HG03175 (cell line): ENCODE measurements at regions not wholly inside any gene's neighbourhood (a gene's known extent, or its start where the extent isn't known, plus 50 kb on each side); places are given as distances from the start of the nearest gene placed in this dataset.

Experiments used
- ATAC-seq: cut with Tn5 transposase; IDR thresholded peaks from one replicate; pipeline ENCODE4 v1.9.1; 2021; ENCODE audit warnings: mild to moderate bottlenecking, moderate library complexity; ENCODE audit not compliant: unreplicated experiment

DNA sequence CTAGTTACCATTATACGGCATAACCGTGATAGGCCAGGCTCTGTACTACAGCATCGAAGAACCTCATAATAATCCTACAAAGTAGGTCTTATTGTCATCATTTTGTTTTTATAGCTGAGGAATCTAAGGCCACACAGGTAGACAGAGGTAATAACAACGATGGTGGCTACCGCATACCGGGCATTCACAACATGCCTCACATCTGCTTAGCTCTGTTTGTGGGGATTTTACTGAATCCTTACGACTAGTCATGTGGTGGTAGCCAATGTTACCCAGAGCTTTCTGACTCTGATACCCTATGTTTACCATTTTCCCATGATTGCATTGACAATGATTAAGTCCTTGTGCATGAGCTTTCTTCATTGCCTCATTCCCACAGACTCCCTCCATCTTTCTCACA lies 269.4 kb downstream of the TCF7L2 start:
- no peak for ATAC-seq

DNA sequence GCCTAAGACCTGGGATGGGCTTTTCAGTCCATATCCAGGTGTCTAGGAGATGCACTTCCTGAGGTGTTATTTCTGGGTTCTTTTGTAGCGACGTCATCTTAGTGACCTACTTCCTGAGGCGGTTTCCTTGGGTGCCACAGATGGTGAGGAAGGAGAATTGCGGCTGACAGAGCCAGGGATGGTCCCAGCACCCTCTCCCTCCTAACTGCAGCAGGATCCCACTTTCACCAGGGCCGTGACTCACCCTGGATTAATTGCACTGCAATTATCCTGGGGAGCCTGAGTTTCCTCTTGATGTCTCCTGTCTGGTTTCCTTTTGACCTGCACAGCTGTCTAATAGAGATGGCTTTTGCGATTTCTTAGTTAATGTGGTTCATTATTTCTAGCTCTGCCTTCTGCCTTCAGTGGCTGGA lies 271.7 kb downstream of the TCF7L2 start:
- ATAC-seq = no peak

DNA sequence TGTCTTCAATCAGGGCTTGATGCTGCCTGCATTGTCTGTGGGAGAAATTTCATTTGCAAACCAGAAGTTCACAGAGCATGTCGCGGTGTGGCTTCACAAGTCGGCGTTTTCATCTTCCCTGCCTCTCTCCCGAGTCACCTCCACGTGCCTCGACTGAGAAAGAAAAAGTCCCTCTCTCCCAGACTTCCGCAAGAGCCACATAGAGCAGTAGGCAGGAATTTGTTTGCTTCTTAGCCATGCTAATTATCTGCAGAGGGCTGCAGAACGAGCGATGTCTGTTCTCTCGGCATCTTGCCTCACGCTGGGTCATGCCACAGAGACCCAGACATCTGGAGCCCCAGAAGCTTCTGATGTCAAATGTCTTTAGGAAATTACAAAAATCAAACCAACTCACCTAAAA lies 272.2 kb downstream of the TCF7L2 start:
- no peak for ATAC-seq

DNA sequence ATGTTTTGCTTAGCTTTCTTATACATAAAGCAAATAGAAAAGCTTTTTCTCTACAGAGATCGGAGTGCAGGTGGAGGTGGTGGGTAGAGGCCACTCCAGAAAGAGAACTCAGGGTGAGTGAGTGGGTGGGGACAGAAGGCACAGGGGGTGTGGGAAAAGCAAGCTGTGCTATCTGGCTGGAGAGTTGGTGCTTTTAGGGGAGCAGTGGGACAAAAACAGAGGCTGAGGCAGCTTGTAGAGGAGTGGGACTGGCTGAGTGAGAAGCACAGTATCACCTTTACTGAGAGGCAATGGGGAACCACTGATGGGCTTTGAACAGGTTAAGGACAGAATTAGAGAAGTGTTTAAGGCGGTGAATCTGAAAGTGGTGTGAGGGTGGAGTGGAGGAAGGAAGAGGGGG lies 275.3 kb downstream of the TCF7L2 start:
- ATAC-seq = no peak

DNA sequence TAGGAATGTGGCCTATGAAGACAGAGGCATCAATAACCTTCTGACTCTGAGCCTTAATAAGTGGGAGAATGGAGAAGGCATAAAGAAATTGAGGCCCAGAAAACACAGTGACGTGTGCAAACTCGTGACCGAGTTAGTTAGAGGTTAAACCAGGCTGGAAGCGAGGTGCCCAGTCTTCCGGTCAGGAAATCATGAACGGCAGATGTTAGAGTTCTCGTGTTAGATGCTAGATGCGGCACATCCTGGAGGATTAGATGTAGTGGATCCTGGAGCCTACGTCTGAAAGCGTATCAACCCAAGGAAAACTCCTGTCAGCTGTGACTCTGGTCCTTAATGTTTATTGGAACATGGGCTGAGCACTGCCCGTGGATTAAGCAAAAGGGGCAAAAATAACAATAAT lies 275.9 kb downstream of the TCF7L2 start:
- no peak for ATAC-seq

DNA sequence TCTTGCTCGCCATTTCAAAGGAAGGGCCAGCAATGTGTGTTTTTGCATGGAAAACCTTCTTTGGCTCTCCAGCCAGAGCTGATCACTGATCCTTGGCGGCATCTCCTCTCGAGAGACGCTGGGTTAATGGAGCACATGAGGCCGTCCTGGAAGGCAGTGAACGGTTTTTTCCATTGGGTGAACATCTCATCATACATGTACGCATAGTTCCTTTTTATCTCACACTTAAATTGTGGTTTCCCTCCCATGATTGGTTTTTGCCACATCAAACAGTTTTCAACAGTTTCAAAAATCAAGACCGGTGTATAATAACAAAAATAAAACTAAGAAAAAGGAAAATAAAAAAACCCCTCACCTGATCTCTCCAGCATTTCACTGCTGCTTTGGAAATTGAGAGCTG lies 276.4 kb downstream of the TCF7L2 start:
- ATAC-seq = no peak

DNA sequence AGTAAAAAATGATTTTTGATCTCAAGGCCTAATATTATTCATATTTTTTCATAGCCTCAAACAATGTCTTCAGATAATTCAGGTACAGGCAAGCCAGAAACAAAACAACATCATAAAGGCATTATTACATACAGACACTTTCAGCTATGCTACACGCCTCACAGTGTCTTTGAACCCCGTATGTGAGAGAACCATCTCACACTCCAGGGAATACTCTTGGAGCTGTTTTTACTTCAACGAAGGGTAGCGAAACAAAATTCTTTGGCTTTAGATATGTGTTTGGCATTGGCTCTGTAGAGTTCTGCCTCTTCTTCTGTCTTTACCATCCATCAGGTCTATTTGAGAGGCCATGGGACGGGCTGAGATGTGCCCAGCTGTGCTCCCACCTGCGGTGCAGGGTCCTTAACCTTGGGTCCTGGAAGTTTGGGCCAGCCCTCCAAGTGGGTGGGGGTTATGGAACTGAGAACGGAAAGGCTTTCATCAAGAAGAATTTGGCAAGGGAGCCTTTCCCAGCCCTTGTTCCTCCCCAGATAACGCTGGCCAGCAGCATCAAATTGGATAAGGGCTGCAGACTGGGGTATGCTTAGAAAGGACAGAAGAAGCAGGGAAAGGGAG lies 276.9 kb downstream of the TCF7L2 start:
- no peak for ATAC-seq

DNA sequence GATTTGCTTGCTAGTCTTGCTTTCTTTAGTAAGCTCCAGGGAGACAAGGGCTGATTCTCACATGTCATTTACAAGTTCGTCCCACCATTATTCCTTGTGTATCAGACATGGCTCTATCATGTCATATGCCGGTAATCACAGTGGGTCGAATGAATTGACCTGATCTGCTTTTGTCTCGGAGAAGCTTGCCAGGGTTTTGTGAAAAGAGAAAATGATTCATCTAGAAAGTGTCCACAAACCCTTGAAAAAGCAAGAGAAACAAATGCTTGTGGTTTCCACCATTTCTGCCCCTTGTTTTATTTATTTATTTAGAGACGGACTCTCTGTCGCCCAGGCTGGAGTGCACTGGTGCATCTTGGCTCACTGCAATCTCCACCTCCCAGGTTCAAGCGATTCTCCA lies 278.5 kb downstream of the TCF7L2 start:
- no peak for ATAC-seq

DNA sequence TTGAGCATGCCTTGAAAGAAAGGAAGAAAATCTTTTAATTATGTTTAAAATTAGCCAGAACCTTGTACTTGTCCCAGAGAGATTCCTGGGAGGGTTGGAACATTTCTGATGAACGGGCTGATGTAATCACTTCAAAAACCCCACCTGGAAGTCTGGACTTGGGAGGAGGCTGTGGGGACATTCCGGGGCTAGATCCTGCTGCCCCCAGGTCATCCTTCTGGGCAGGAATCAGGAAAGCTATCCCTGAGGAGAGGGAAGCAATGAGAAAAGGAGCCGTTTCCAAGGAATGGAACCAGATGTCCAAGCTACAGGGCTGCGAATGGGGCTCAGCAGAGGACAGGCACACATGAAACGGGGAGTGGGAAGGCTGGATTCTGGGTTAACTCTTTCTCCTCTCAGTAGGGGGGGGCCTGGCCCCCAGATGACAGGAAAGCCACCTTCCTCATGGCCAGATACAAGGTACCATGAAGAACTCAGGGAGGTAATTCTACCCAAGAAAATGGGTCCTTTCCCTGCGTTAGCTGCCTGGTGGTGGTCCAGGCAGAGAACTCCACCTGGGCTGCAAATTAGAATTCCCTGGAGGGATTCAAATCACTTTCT lies 280.1 kb downstream of the TCF7L2 start:
- ATAC-seq = no peak

DNA sequence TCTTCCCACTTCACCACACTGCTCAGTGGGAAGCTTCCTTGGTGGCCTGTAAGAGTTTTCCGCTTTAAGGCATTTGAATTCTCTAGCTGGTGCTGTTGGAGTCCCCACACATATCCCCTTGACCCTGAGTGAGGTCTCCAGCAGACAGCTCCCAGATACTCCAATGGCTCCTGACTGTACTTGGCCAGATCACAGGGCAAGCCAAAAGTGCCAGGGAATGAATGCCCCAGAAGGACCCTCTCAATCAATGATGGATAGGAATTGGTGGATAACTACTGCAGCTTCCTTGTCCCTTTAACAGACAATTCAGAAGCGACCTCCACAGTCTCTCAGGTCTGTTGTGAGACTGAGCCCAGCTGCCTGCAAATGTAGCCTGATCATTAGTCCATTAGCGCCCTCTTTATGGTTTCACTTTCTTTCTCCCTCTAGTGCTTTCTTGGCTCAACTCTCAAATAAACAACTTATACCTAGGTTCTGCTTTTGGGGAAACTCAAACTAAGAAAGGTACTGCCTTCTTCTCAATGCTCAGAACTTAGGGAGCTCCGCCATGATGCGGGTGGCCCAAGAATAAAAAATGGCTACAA lies 283.0 kb downstream of the TCF7L2 start:
- ATAC-seq = peak; percentile 62

DNA sequence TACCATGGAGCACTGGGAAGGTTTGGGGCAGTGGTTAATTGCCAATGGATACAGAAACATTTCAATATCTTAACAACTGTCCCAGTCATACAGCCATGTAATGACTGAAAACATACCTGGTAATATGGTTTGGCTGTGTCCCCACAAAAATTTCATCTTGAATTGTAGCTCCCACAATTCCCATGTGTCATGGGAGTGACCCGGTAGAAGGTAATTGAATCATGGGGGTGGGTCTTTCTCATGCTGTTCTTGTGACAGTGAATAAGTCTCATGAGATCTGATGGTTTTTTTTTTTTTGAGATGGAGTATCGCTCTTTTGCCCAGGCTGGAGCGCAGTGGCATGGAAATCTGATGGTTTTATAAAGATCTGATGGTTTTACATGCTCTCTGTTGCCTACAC lies 284.4 kb downstream of the TCF7L2 start:
- no peak for ATAC-seq

DNA sequence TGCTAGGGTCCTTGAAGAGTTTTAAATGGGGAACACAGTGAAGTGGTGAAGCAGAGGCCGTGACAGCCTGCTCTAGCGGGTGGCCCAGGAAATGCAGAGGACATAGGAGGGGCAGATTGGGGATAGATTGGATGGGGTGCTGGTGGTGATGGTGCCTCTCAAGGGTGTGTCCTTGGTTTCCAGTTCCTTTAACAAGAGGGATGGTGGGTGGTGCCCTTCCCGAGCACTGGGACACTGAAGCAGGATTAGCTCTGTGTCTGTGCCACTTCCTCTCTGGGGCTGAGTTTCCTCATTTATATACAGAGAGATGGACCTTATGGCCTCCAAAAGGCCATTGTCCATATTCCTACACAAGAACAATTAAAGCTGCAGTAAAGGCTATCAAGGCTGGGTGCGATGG lies 285.5 kb downstream of the TCF7L2 start:
- ATAC-seq = no peak

DNA sequence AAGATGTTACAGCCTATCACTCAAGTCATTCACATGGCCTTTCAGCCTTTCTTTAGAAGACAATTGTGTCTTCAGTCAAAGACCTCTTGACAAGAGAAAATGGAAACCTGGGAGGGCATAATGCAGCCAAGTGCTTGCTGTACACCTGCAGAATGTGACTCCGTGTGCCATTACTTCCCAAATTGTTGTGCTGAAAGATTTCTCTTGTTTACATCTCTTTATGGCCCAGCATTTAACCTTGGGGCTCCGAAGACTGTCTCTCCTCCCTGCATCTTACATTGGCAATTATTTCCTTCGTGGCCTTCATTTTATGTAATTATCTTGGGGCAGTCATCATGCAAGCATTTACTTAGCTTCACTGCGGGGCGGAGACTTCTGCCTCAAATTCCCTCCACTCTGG lies 287.0 kb downstream of the TCF7L2 start:
- ATAC-seq = no peak

DNA sequence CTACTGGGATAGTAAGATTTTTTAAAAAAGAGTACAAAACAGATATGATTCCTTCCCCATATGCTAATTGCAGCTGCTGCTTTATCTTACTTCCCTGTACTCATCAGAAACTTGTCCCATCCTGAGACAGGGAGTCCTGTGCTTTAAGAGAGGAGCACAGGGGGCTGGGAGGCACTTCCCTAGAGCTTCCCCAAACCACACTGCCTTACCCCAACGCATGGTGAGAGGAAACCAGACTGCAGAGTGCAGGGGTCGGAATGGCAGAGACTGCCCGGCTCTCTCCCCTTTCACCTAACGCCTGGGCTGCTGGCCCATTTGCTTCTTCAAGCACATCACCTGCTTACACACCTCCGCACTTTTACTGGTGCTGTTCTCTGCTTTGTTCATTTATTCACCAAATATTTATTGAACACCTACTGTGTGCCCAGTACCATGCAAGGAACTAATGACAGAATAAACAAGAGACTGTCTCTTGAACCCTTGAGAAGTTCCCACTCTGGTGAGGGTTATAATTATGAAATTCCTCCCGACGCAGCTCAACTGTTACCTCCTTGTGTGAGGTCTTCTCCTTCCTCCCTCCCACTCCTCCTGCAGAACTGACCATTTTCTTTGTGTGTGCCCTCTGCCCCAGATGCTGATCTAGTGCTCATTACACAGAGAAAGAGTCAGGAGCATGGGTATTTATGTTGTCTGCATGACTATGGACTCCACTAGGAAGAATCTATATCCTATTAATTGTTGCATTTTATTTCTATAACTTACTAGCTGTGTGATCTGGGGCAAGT lies 289.7 kb downstream of the TCF7L2 start:
- no peak for ATAC-seq

DNA sequence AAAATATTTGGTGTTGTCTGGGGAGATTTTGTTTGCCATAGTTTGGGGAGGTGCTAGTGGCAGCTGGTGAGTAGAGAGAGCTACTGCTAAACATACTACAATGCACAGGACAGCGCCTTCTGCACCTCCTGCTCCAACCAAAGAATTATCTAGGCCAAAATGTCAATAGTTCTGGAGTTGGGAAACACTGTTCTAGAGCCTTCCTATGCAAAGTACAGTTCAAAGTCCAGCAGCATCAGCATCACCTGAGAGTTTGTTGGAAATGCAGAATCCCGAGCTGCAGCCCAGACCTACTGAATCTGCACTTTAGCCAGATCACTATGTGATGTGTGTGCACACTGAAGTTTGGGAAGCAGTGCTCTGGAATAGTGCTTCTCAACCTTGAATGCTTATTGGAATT lies 290.7 kb downstream of the TCF7L2 start:
- ATAC-seq = no peak

DNA sequence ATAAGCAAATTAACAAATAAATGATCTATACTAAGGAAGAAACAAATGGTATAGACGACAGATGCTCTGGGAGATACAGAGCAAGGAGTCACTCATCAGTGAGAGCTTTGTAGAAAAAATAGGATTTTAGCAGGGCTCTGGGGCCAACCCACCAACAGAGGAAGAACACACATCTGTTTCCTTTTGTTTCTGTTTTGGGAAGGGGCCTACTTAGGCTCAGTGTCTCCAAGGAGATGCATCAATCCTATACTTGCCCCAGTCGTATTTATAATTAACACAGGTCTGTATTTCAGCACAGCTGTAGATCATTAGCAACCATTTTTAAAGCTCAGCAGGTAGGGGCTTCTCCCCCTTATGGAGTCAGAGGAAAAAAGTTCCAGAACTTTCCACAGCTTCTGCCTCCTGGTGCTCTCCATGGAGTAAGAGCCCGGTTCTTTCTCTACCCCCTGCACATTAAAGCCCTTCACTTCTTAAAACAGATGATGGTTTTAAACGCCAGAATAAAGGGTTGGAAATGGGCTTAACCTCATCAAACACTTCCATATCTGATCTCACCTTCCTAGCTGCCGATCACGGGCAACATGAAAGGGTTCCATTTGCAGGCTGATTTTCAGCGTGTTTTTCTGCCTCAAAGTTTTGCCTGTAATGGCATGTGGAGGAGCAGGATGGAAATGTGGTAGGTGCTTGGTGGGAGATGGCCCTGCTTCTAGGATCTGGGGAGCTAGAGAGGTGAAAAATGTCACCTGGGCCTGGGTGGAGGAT lies 291.7 kb downstream of the TCF7L2 start:
- ATAC-seq = no peak

DNA sequence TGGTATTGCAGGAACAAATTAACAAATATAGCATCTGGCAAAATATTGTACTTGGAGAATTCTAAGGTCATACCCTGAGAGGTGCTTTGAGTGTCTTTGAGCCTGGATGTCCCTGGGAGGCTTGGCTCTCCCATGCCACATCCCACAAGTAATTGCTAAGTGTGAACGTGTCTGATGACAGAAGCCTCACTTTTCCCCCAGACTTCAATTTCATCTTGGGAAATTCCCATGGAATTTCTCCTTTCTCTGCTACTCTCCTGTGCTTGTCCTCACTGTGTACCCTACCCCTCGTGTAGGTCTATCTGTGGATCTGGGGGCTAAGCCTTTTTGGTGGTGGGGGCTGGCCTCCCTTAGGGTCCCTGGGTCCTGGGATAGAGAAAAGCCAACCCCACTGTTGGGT lies 293.3 kb downstream of the TCF7L2 start:
- ATAC-seq = no peak

DNA sequence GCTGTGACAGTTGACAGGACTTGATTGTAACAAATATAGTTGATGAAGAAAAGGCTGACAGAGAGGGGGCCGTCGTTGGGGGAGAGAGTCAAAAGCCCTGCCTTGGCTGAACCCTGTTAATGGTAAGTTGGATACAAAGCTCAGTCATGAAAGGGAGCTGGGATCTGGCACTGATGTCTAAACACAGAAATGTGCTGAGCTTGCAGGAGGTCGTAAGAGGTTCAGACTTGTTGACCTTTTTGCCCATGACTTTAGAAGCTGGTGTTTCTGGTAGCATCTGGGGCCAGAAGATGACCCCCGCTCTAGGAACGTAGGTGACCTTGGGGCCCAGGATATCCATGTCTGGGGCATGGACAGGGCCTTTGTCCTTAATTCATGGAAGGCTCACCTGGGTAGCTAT lies 294.7 kb downstream of the TCF7L2 start:
- ATAC-seq = no peak

DNA sequence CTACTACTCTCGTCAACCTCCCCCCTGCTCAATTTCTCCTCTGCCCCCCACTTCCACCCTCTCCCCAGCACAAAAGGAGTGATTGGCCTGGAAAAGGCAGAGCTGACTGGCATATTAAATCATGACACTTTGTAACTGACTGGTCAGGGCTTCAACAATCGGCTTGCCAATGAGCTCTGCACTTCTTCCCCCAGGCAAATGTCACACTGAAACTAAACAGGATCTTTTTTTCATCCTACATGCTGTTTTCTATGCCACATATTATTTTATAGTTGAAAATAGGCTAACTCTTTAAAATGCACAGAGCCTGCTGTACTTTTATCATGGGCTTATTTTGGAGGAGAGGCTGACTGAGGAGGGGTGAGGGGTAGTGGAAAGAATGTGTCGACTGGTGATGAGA lies 295.2 kb downstream of the TCF7L2 start:
- no peak for ATAC-seq

DNA sequence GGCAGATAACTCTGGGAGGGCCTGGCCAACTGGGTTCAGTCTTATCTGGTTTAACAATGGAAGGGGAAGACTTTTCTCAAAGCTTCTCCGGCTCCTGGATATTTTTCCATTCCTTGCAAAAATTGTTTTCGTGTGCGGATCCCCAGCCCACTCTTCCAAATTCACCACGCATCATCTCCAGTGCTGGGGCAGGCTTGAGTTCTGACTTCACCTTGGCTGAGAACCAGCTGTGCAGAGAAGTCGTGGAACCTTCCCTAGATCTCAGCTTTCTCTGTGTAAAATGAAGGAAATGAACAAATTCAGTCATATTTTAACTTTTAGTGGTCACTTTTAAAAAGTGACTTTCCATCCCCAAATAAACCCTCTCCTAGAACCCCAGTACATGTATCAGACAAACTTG lies 297.0 kb downstream of the TCF7L2 start:
- ATAC-seq = no peak
